ENCODE measurements at regions not wholly inside any gene's neighbourhood (a gene's known extent, or its start where the extent isn't known, plus 50 kb on each side); places are given as distances from the start of the nearest gene placed in this dataset.
"Not testable (repeated sequence)": the region's sequence is repeated elsewhere in the genome, so short reads cannot be mapped to it uniquely, and the experiment has no call there.

DNA sequence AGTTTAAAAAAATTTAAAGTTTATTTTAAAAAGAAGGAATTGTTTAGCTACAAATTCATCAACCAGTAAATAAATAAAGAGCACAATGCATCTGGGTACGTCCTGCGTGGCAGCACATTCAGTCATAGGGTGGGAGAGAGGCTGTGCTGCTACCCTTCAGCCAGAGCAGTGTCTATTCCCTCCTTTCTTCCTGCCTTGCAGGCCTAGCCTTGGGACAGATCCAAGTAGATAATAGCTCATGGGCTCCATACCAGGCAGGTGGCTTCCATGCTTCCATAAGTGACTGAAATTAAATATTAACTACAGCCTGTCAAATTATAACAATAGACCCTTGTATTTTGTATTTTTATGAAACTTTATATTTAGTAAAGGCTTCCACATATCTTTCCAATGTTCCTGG is 408.3 kb upstream of the RGMB start:
- Mint-ChIP-seq H3K4me3 (ENCODE audit: low read depth, unreplicated experiment) (no peak overlapping the region), H3K27ac (ENCODE audit: unreplicated experiment) (no peak overlapping the region), H3K9me3 (ENCODE audit: low read depth, unreplicated experiment) (no peaks in the 10 kb centered on the region), H3K27me3 (ENCODE audit: unreplicated experiment) (no peaks in the 10 kb centered on the region), H3K4me1 (ENCODE audit: low read depth, unreplicated experiment) (peaks cover 17% of the 10 kb centered on the region), H3K36me3 (ENCODE audit: insufficient read depth, unreplicated experiment) (no peaks in the 10 kb centered on the region)
- peak; percentile 40 for DNase-seq
- intact Hi-C loops (cut with micrococcal nuclease; ENCODE audit: unreplicated experiment): no loop called here
- no TSS peak for BruUV-seq (replicated peaks)
- TF ChIP-seq, protein P1, sequence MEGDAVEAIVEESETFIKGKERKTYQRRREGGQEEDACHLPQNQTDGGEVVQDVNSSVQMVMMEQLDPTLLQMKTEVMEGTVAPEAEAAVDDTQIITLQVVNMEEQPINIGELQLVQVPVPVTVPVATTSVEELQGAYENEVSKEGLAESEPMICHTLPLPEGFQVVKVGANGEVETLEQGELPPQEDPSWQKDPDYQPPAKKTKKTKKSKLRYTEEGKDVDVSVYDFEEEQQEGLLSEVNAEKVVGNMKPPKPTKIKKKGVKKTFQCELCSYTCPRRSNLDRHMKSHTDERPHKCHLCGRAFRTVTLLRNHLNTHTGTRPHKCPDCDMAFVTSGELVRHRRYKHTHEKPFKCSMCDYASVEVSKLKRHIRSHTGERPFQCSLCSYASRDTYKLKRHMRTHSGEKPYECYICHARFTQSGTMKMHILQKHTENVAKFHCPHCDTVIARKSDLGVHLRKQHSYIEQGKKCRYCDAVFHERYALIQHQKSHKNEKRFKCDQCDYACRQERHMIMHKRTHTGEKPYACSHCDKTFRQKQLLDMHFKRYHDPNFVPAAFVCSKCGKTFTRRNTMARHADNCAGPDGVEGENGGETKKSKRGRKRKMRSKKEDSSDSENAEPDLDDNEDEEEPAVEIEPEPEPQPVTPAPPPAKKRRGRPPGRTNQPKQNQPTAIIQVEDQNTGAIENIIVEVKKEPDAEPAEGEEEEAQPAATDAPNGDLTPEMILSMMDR (IDR thresholded peaks at IDR 0.05; ENCODE audit: unreplicated experiment): no peak
- CTCF ChIA-PET: interaction anchor here (0.5 kb wide), 1 partner anchor 104 kb away, joined by 3 read pairs; no protein-coding TSS in a partner anchor

DNA sequence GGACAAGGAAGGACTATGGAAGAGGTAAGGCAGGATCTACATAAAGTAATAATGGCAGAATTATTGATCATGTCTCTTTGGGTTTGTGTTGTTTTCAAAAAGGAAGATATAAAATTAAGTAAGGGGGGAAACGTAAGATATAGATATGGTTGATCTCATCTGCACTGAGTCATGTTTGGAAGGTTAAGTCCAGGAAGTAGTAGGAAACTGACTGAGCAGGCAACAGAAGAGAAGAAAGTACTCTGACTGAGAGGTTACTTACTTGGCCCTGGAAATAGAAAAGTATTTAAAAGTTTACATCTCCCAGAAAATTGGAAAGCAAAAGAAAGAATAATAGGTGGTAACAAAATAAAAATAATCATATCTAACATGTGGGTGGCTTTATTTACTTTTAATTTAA is 405.3 kb upstream of the RGMB start:
- no peak overlapping the region for H3K4me3 Mint-ChIP-seq (ENCODE audit: low read depth, unreplicated experiment)
- H3K4me1 Mint-ChIP-seq (ENCODE audit: low read depth, unreplicated experiment): peaks cover 17% of the 10 kb centered on the region
- H3K27me3 Mint-ChIP-seq (ENCODE audit: unreplicated experiment): no peaks in the 10 kb centered on the region
- intact Hi-C loops (cut with micrococcal nuclease; ENCODE audit: unreplicated experiment): no loop called here
- CTCF ChIA-PET: no interaction called here
- no peak overlapping the region for H3K27ac Mint-ChIP-seq (ENCODE audit: unreplicated experiment)
- BruUV-seq (replicated peaks): no TSS peak
- H3K9me3 Mint-ChIP-seq (ENCODE audit: low read depth, unreplicated experiment): no peaks in the 10 kb centered on the region
- no peak for DNase-seq
- TF ChIP-seq, protein P1 (IDR thresholded peaks at IDR 0.05; ENCODE audit: unreplicated experiment): no peak
- H3K36me3 Mint-ChIP-seq (ENCODE audit: insufficient read depth, unreplicated experiment): no peaks in the 10 kb centered on the region

DNA sequence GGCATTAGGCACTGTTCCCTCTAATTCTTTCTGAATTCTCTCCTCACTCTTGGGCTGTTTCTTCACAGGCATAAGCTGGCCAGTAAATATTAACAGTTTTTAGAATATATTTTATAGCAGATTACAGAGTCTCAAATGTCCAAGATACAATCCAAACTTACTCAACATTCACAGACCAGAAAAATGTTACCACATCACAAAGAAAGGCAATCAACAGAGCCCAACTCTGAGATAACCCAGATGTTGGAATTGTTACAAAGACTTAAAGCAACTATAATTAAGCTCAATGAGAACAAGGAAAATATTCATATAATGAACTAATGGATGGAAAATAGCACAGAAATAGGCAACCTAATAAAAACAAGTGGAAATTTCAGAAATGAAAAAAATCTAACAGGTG is 401.1 kb upstream of the RGMB start:
- no peaks in the 10 kb centered on the region for H3K27me3 Mint-ChIP-seq (ENCODE audit: unreplicated experiment)
- H3K27ac Mint-ChIP-seq (ENCODE audit: unreplicated experiment): no peak overlapping the region
- TF ChIP-seq, protein P1 (IDR thresholded peaks at IDR 0.05; ENCODE audit: unreplicated experiment): no peak
- H3K36me3 Mint-ChIP-seq (ENCODE audit: insufficient read depth, unreplicated experiment): no peaks in the 10 kb centered on the region
- no peaks in the 10 kb centered on the region for H3K4me1 Mint-ChIP-seq (ENCODE audit: low read depth, unreplicated experiment)
- DNase-seq: no peak
- intact Hi-C loops (cut with micrococcal nuclease; ENCODE audit: unreplicated experiment): no loop called here
- BruUV-seq (replicated peaks): no TSS peak
- H3K9me3 Mint-ChIP-seq (ENCODE audit: low read depth, unreplicated experiment): no peaks in the 10 kb centered on the region
- CTCF ChIA-PET: no interaction called here
- no peak overlapping the region for H3K4me3 Mint-ChIP-seq (ENCODE audit: low read depth, unreplicated experiment)

DNA sequence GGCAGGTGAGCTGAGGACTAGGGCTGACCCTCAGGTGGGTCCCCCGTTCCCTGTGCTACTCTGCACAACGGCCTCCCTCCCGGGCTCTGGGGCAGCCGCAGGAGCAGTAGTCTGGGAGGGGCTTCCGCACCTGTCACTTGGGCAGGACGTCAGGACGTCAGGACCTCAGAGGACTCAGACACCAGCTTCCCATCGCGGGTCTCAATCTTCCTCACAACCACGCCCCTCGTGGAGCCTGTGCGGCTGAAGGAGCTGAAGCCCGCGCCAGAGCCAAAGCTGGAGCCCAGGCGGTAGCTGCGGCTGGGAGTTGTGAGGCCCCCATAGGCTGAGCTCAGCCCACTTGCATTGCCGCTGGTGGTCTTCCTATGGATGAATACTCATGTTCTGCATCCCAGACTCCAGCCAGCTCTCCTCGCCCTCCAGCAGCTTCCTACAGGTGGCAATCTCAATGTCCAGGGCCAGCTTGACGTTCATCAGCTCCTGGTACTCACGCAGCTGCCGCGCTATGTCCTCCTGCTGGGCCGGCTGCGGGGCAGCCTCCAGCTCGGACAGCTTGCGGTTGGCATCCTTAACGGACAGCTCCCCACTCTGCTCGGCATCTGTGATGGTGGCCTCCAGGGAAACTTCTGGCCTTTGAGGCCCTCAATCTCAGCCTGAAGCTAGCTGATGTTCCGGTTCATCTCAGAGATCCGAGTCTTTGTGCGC is 381.4 kb upstream of the RGMB start:
- intact Hi-C loops (cut with micrococcal nuclease; ENCODE audit: unreplicated experiment): no loop called here
- Mint-ChIP-seq H3K9me3 (ENCODE audit: low read depth, unreplicated experiment) (peaks cover 2% of the 10 kb centered on the region), H3K36me3 (ENCODE audit: insufficient read depth, unreplicated experiment) (no peaks in the 10 kb centered on the region), H3K4me3 (ENCODE audit: low read depth, unreplicated experiment) (no peak overlapping the region), H3K27ac (ENCODE audit: unreplicated experiment) (no peak overlapping the region), H3K27me3 (ENCODE audit: unreplicated experiment) (no peaks in the 10 kb centered on the region), H3K4me1 (ENCODE audit: low read depth, unreplicated experiment) (peaks cover 13% of the 10 kb centered on the region)
- no TSS peak for BruUV-seq (replicated peaks)
- TF ChIP-seq, protein P1 (IDR thresholded peaks at IDR 0.05; ENCODE audit: unreplicated experiment): no peak
- CTCF ChIA-PET: interaction anchor here (0.6 kb wide), 3 partner anchors 53 to 533 kb away, joined by 3 read pairs; no protein-coding TSS in a partner anchor
- DNase-seq: no peak

DNA sequence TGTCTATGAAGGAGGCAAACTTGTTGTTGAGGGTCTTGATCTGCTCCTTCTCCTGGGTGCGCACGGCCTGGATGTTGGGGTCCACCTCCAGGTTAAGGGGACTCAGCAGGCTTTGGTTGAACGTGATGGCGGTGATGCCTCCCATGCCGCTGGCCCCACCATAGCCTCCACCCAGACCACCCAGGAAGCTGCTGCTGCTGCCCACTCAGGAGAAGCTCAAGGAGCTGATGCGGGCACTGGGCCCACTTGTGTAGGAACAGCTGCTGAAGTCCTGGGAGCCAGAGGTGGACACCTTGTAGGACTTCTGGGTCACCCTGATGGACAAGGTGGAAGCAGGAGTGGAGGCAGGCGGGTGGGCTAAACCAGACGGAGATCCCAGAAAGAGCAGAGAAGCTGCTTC is 380.3 kb upstream of the RGMB start:
- H3K36me3 Mint-ChIP-seq (ENCODE audit: insufficient read depth, unreplicated experiment); CTCF ChIA-PET: not testable (repeated sequence)

More for the DNA sequence above, 380.3 kb upstream of the RGMB start:
- H3K9me3 Mint-ChIP-seq (ENCODE audit: low read depth, unreplicated experiment); H3K4me3 Mint-ChIP-seq (ENCODE audit: low read depth, unreplicated experiment); H3K27me3 Mint-ChIP-seq (ENCODE audit: unreplicated experiment); intact Hi-C loops (cut with micrococcal nuclease; ENCODE audit: unreplicated experiment); BruUV-seq (replicated peaks); DNase-seq; H3K27ac Mint-ChIP-seq (ENCODE audit: unreplicated experiment): not testable (repeated sequence)
- H3K4me1 Mint-ChIP-seq (ENCODE audit: low read depth, unreplicated experiment): peaks cover 13% of the 10 kb centered on the region
